Panc1 (cell line): ENCODE measurements at regions not wholly inside any gene's neighbourhood (a gene's known extent, or its start where the extent isn't known, plus 50 kb on each side); places are given as distances from the start of the nearest gene placed in this dataset.

Experiments
- ATAC-seq: fragments of 200-7000 bp; cut with Tn5 transposase; 2 replicates; pipeline ENCODE4 v1.9.1; 2020; ENCODE audit warnings: mild to moderate bottlenecking, moderate library complexity
- BruUV-seq: library from RNA; stranded (reverse); fragments of 400-500 nt; replicated peaks from 2 replicates; lab custom pipeline; 2021; lab: Mats Ljungman, UMichigan
- CTCF ChIA-PET: fragments of 300-600 bp; sonication (Branson Sonifier 250); formaldehyde crosslinking; loops from one replicate; lab custom pipeline; 2022; ENCODE audit warnings: antibody characterized with exemption; lab: Charles Lee
- POLR2A ChIA-PET: fragments of 300-600 bp; sonication (Branson Sonifier 250); formaldehyde crosslinking; loops from one replicate; lab custom pipeline; 2022; ENCODE audit warnings: antibody characterized with exemption; lab: Charles Lee
- DNase-seq: peaks from one replicate; pipeline ENCODE4 v3.0.0-alpha.2; 2010; ENCODE audit warnings: low read depth, low spot score
- H3K27ac ChIP-seq: 2 replicates; pipeline ENCODE4 v1.5.1; 2011; ENCODE audit warnings: mild to moderate bottlenecking, low read length, inconsistent platforms
- H3K27me3 ChIP-seq: fragments of 200-500 bp; sonication (Bioruptor generic); 2 replicates; pipeline ENCODE4 v1.6.0; 2014; ENCODE audit warnings: low read length, inconsistent platforms; ENCODE audit not compliant: control insufficient read depth, insufficient read depth
- H3K36me3 ChIP-seq: fragments of 200-500 bp; sonication (Bioruptor generic); 2 replicates; pipeline ENCODE4 v1.5.1; 2014; ENCODE audit warnings: inconsistent platforms, mild to moderate bottlenecking, low read length, moderate library complexity; ENCODE audit not compliant: control insufficient read depth, insufficient read depth
- H3K4me1 ChIP-seq: 2 replicates; pipeline ENCODE4 v1.5.1; 2011; ENCODE audit warnings: inconsistent platforms, mild to moderate bottlenecking, low read length, moderate library complexity; ENCODE audit not compliant: control insufficient read depth, insufficient read depth
- H3K4me3 ChIP-seq, 2 experiments: 2 replicates each; pipeline ENCODE4 v1.5.1; 2011 to 2012; ENCODE audit warnings: low read depth in 2 of 2, low read length in 2 of 2, mild to moderate bottlenecking in 2 of 2, inconsistent platforms in 1 of 2, moderate library complexity in 1 of 2
- H3K9me3 ChIP-seq: fragments of 200-500 bp; sonication (Bioruptor generic); 2 replicates; pipeline ENCODE4 v1.5.1; 2014; ENCODE audit warnings: low read depth, mild to moderate bottlenecking, inconsistent platforms, low read length, moderate library complexity; ENCODE audit not compliant: control insufficient read depth, insufficient read depth
- POLR2AphosphoS5 ChIP-seq: IDR thresholded peaks from 2 replicates; pipeline ENCODE4 v1.6.1; 2012; ENCODE audit warnings: mild to moderate bottlenecking, low read depth, low read length, moderate library complexity
- REST ChIP-seq, 2 experiments: IDR thresholded peaks; 2 replicates each; pipeline ENCODE4 v1.6.1; 2011 to 2012; ENCODE audit warnings: low read depth in 2 of 2, control low read depth in 1 of 2, low read length in 1 of 2, mild to moderate bottlenecking in 1 of 2, moderate library complexity in 1 of 2; ENCODE audit not compliant: insufficient read depth in 1 of 2
- SIN3A ChIP-seq: IDR thresholded peaks from 2 replicates; pipeline ENCODE4 v1.6.1; 2012; ENCODE audit warnings: low read depth, mild to moderate bottlenecking, low read length, moderate library complexity, borderline replicate concordance; ENCODE audit not compliant: insufficient read depth
- TCF7L2 ChIP-seq: IDR thresholded peaks from 2 replicates; pipeline ENCODE4 v1.6.1; 2011; ENCODE audit warnings: mild to moderate bottlenecking, low read depth, low read length, inconsistent platforms
- in situ Hi-C: cut with HindIII; loops from 2 replicates; pipeline ENCODE4 v1.10.0; 2016; ENCODE audit warnings: low sequenced_read_pairs, low pct_unique_long_range_greater_than_20kb
- intact Hi-C: fragments of 100-400 bp; cut with micrococcal nuclease; formaldehyde crosslinking; loops from one replicate; pipeline ENCODE4 v1.10.0; 2022; ENCODE audit not compliant: unreplicated experiment
- TF ChIP-seq, protein P1 (sequence below): fragments of 450-650 bp; IDR thresholded peaks from 2 replicates; pipeline ENCODE4 v1.5.1; 2017; ENCODE audit warnings: mild to moderate bottlenecking

DNA sequence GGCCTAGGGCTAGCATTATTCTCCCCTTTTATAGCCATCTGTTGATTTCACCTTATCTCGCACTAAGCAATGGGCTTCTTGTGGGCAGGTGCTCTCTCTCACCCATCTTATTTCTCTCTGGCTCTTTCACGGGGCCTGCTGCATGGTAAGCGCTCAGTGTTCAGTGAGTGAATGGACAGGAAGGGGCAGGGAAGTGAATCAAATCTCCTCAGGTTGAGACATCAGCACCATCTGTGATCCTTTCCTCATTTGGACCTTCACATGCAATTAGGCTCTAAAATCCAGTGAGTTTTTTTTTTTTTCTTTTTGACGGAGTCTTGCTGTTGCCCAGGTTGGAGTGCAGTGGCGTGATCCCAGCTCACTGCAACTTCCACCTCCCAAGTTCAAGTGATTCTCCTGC, 76.5 kb upstream of the EZR start:
- CTCF ChIA-PET, result no interaction called here
- H3K27me3 ChIP-seq, result no peaks in the 10 kb centered on the region
- in situ Hi-C loops, result no loop called here
- DNase-seq (no peak), ATAC-seq (peak; percentile 28; the same call in 1 of the 2 replicates)
- no peak overlapping the region for H3K27ac ChIP-seq
- H3K4me3 ChIP-seq, result no peak overlapping the region
- POLR2A ChIA-PET, result no interaction called here
- no peaks in the 10 kb centered on the region for H3K36me3 ChIP-seq
- no TSS peak for BruUV-seq
- intact Hi-C loops, result no loop called here
- H3K4me1 ChIP-seq, result peaks cover 5% of the 10 kb centered on the region
- H3K9me3 ChIP-seq, result no peaks in the 10 kb centered on the region
- TF ChIP-seq, protein P1, sequence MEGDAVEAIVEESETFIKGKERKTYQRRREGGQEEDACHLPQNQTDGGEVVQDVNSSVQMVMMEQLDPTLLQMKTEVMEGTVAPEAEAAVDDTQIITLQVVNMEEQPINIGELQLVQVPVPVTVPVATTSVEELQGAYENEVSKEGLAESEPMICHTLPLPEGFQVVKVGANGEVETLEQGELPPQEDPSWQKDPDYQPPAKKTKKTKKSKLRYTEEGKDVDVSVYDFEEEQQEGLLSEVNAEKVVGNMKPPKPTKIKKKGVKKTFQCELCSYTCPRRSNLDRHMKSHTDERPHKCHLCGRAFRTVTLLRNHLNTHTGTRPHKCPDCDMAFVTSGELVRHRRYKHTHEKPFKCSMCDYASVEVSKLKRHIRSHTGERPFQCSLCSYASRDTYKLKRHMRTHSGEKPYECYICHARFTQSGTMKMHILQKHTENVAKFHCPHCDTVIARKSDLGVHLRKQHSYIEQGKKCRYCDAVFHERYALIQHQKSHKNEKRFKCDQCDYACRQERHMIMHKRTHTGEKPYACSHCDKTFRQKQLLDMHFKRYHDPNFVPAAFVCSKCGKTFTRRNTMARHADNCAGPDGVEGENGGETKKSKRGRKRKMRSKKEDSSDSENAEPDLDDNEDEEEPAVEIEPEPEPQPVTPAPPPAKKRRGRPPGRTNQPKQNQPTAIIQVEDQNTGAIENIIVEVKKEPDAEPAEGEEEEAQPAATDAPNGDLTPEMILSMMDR, result no peak
- TF ChIP-seq REST (IDR thresholded peaks at IDR 0.05; ENCODE audit: insufficient read depth in 1 of 2, low read depth in 2 of 2, low read length in 1 of 2) (no peak), SIN3A (no peak), POLR2AphosphoS5 (no peak), TCF7L2 (no peak)

- in situ Hi-C loops, result no loop called here
- CTCF ChIA-PET, result no interaction called here
- Histone ChIP-seq H3K4me1 (peaks cover 5% of the 10 kb centered on the region), H3K36me3 (no peaks in the 10 kb centered on the region), H3K27ac (no peak overlapping the region), H3K4me3 (no peak overlapping the region), H3K27me3 (no peaks in the 10 kb centered on the region), H3K9me3 (no peaks in the 10 kb centered on the region)
- intact Hi-C loops, result no loop called here
- DNase-seq (peak; percentile 59), ATAC-seq (peak; percentile 88)
- TF ChIP-seq REST (IDR thresholded peaks at IDR 0.05; ENCODE audit: insufficient read depth in 1 of 2, low read depth in 2 of 2, low read length in 1 of 2) (no peak), SIN3A (no peak)
- TF ChIP-seq, protein P1, result no peak
- POLR2A ChIA-PET, result no interaction called here
- no TSS peak for BruUV-seq
These were observed 75.0 kb upstream of the EZR start for GRCh38 chr6:158894193-158894592.
